SH-SY5Y (cell line): ENCODE measurements at regions not wholly inside any gene's neighbourhood (a gene's known extent, or its start where the extent isn't known, plus 50 kb on each side); places are given as distances from the start of the nearest gene placed in this dataset.

Experiments used
- GATA2 ChIP-seq: IDR thresholded peaks from 2 replicates; pipeline ENCODE4 v1.6.1; 2011; ENCODE audit warnings: mild to moderate bottlenecking, low read depth, low read length
- GATA3 ChIP-seq: IDR thresholded peaks from 2 replicates; pipeline ENCODE4 v1.6.1; 2011; ENCODE audit warnings: low read depth, mild to moderate bottlenecking, low read length, moderate library complexity

- no peak for TF ChIP-seq GATA3
- no peak; the same call in 1 of the 2 replicates for TF ChIP-seq GATA2
Measured at GRCh38 chr7:73918926-73919693, 58.2 kb downstream of the TMEM270 start.

GRCh38 chr7:73919694-73920375 is 58.9 kb downstream of the TMEM270 start:
- no peak for TF ChIP-seq GATA3
- TF ChIP-seq GATA2 = no peak

DNA sequence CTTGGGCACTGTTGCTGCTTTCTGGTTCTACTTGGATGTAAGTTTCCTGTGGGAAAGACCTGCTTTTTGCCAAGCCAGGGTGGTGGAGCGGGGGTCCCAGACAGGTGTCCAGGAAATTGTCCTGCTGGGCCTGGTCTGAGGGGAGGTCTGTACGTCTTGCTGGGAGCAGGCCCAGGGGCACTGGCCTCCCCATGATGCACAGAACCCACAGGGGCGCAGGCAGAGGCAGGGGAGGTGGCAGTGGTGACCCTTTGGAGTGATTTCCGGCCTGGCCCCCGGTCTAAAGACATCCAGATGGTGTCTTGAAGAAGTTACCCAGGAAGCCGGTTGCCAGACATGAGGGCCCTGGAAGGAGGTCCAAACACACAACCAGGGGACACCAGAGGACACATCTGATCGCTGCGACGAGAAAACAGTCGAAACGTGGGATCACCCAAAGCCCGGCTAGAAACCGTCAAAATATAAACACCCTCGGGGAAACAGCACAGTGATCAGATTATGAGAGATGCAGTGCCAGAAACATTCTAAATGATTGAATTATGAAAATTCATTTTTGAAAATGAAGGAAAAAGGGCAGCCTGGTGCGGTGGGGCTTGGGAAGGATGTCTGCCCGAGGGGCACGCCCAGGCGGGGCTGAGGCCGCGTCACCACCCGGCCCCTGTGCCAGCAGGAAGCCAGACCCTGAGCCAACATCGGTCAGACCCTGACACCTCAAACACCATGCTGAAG is 59.6 kb downstream of the TMEM270 start:
- no peak; the same call in 1 of the 2 replicates for TF ChIP-seq GATA3
- TF ChIP-seq GATA2 = peak; percentile 82

DNA sequence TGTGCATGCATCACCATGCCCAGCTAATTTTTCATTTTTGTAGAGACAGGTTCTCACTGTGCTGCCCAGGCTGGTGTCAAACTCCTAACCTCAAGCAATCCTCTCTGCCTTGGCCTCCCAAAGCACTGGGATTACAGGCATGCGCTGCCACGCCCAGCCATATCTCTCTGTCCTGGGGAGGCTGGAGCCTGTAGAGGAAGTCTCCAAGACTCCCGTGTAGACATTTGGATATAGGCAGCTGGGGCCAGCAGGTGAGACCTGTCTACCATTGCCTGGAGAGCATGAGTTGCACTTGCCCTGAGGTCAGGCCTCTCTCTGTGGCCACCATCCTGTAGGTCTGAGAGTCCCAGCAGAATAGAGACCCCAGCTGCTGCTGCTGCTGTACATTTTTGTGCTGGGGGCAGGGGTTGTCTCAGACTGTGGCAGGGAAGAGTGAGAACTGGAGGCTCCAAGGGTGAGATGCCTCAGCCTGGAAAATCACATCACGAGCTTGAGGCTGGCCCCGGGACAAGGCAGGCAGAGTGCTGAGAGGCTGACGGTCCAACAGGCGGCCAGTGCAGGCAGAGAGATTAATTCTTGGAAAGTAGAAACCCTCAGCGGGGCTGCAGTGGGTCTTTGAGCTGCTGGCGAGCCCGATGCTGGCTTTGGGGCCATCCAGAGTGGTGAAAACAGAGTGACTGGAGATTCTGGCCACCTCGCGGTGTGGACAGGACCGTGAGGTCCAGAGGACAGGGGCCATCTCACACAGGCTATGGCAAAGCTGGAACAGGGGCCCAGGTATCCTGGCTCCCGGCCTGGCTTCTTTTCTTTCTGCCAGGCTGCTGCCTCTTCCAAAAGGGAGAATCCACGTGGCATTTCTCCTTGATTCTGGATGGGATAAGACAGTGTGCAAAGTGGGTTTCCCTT is 60.9 kb downstream of the TMEM270 start:
- TF ChIP-seq GATA3 (no peak), GATA2 (no peak)

DNA sequence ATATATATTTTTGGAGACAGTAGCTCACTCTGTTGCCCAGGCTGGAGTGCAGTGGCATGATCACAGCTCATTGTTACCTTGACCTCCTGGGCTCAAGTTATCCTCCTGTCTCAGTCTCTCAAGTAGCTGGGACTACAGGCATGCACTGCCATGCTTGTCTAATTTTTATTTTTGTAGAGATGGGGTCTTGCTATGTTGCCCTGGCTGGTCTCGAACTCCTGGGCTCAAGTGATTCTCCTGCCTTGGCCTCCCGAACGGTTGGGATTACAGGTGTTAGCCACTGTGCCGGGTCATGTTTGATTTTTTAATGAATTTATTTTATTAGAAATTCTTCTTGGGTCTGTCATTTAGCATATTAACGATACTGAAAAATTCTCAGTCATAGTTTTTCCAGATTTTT is 70.5 kb downstream of the TMEM270 start:
- no peak for TF ChIP-seq GATA2

DNA sequence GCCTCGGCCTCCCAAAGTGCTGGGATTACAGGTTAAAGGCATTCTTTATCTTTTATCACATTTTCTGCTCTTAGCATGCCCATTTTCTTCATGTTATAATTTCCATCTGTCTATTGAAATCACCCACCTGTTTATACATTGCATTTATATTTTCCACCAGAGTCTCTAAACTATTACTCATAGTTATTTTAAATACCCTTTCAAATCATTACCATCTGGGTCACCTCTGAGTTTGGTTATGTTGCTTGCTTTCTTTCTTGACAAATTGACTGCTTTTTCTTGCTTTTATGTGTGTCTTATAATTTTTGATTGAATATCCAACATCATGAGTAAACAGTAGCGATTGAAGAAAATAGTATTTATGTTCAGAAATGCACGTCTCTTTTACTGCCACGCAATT is 71.4 kb downstream of the TMEM270 start:
- no peak for TF ChIP-seq GATA3
- no peak for TF ChIP-seq GATA2

DNA sequence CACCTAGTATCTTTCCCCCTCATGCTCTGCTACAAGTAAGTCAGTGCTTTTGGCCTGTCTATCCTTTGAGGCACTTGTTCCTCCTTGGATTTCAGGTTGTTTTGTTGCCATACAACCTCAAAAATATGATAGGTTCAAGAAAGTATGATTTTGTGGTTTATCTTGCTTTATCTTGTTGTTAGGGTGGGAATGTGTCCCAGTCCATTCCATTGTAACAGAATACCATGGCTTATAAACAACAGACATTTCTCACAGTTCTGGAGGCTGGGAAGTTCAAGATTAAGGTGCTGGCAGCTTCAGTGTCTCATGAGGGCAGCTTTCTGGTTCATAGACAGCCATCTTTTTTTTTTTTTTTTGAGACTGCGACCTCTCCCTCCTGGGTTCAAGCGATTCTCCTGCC is 72.1 kb downstream of the TMEM270 start:
- TF ChIP-seq GATA3 (no peak), GATA2 (no peak)

- TF ChIP-seq GATA2 = no peak
- TF ChIP-seq GATA3 = no peak
Measured at GRCh38 chr7:73936967-73937366, 76.0 kb downstream of the TMEM270 start.

- TF ChIP-seq GATA2 (no peak), GATA3 (no peak)
Measured at GRCh38 chr7:73939528-73939927, 78.6 kb downstream of the TMEM270 start.

GRCh38 chr7:73940701-73941238 is 79.8 kb downstream of the TMEM270 start:
- no peak for TF ChIP-seq GATA2
- no peak for TF ChIP-seq GATA3

DNA sequence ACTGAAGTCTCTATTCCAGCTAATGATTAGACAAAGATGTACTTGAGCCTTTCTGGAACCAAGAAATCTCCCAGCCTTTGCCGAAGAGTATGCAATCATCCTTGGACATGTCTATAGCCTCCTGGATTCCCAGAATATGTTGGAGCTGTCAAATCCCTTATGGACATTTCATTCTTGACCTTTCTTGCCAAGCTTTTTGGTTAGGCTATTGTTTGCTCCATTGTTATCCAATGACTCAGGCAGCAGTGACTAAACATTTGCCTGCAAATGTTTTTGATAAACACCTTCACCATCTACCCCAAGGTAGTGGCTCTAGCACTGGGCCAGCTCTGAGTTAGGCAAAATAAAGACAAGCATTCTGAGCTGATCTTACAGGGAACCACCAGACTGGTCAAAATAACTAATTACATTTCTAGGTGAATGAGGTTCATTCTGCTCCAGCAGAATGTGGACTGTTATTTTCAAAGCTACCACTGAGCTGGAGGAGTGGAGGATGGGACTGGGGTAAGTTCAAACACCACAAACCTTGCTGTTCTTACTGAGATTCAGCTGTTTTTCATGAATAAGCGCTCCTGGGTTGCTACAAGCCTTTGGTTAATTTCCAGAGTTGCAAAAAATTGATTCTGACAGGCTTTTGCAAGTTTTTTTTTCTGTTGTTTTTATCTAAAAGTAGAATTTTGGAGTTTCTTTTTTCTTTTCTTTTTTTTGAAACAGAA is 81.0 kb downstream of the TMEM270 start:
- TF ChIP-seq GATA3 (no peak), GATA2 (no peak)

DNA sequence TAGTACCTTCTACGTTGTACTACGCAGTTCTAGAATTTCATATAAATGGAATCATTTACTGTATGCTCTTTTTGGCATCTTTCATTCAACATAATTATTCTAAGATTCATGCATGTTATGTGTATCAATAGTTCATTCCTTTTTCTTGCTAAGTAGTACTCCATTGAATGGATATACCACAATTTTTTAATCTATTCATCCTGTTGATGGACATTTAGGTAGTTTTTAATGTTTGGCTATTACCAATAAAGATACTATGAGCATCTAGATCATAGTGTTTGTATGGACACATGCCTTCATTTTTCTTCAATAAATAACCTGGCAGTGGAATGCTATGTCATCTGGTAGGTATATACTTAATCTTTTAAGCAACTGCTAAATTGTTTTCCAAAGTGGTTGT is 83.0 kb upstream of the ELN start:
- TF ChIP-seq GATA2 (no peak), GATA3 (no peak)

GRCh38 chr7:73948287-73948686 is 79.7 kb upstream of the ELN start:
- no peak for TF ChIP-seq GATA3
- no peak for TF ChIP-seq GATA2
